ENCODE measurements at regions not wholly inside any gene's neighbourhood (a gene's known extent, or its start where the extent isn't known, plus 50 kb on each side); places are given as distances from the start of the nearest gene placed in this dataset.

DNA sequence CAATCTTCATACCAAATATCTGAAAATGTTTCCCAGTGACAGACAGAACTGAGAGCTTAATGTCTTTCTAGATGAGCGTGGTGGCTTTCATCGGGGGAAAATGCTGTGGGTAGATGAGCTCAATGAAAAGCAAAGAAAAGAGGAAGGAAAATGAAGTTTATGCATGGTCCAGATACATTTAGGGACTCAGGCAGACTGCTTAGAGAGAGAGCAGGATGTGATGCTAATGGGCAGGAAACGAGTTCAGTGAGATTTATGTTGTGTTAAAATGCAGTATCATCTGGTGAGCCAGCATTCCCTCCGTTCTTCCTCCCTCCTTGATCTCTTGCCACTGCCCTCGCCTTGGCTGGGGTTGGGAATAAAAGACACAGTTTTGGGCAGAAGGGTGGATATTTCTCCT lies 229.2 kb downstream of the GBA3 start:
- FAIRE-seq = no peak

DNA sequence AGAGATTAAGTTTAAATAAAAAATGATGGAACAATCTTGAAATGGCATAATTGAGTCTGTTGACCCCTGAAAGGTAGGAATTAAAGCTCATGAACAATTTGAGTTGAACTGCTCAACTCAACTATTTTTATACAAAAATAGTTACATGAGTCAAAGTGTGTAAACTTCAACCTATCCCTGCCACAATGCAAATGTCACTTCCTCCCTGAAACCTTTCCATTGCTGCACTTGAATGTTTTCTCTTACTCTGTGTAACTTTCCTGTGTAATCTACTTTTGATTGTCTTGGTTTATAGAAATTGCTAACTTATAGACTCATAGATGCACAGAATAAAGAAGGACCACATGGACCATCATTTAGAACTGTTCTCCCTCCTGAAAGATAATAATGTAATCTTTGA lies 218.5 kb downstream of the GBA3 start:
- no peak for FAIRE-seq

DNA sequence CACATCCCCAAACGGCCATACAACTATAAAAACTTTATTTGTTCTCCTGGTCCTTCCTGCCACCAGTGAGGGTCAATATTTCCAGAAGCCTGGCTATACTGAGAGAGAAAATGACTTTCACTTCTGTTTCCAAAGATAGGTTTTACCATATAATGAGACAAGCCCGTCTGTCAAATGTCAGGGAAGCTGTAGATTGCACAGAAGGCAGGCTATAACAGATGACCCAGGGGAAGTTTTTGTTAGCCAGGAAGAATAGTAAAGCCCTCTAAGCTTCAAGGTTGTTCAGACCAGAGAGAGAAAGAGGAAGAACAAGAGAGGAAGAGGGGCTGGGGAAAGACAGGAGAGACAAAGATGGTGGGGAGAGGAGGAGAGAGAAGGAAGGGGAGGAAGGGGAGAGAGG lies 217.5 kb downstream of the GBA3 start:
- FAIRE-seq = no peak

DNA sequence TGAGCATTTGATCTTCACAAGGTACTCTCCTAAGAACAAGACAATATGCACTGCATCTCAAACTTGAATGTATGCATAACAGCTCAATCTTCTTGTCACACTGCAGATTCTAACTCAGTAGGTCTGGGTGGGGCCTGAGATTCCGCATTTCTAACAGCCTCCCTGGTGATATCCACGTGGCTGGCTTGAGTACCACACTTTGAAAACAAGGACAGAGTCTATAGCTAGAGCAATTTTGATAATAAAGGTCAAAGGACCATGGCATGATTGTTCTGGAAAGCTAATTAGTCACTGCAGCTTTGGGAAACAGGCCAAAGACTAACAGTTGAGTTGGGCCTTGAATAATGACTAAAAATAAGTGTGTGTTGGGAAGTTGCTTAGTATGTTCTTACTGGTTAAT lies 213.3 kb downstream of the GBA3 start:
- FAIRE-seq = no peak

DNA sequence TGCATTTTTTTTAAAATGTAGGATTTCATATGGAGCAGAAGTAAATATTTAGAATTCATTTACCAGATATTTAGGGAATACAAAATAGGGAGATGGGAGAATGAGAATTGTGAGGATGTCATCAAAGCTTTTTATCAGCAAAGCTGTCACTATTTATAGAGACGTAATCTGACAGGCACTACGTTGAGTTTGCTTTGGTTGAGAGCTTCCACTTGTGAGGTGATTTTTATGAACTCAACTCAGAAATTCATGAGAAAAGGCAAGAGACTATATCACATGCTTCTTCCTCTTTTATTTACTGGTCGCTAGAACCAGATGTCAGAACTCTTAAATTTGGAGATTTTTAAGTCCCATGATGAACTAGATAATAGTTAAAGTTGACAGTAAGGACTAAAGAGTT lies 211.2 kb downstream of the GBA3 start:
- no peak for FAIRE-seq

DNA sequence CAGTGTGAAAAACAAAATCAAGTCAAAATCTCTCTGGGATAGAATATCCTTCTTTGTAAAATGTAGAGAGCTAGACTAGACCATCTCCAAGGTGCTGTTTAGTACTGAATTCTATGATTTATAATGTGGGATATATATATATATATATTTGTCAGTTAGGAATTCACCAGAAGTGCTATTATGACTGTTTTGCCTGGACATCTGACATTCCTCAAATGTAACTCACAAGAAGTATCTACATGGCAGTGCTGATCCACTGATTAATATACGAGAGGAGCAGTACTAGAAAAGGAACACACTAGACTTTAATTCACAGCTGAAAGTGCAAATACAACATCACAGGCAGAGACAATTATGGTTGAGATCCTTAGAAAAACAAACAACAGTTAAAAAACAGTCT lies 208.9 kb downstream of the GBA3 start:
- FAIRE-seq = no peak

DNA sequence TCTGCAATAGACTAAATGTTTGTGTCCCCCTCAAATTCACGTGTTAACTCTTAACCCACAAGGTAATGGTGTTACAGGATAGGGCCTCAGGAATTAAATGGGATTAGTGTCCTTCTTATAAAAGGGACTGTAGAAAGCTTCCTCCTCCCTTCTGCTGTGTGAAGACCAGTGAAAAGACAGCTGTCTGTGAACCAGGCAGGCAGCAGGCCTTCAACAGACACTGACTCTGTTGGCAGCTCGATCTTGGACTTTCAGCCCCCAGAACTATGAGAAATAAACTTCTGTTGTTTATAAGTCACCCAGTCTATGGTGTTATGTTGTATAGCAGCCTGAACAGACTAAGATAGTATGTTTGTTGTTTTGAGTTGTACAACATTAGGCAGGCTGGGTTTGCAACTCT lies 208.1 kb downstream of the GBA3 start:
- FAIRE-seq = no peak

DNA sequence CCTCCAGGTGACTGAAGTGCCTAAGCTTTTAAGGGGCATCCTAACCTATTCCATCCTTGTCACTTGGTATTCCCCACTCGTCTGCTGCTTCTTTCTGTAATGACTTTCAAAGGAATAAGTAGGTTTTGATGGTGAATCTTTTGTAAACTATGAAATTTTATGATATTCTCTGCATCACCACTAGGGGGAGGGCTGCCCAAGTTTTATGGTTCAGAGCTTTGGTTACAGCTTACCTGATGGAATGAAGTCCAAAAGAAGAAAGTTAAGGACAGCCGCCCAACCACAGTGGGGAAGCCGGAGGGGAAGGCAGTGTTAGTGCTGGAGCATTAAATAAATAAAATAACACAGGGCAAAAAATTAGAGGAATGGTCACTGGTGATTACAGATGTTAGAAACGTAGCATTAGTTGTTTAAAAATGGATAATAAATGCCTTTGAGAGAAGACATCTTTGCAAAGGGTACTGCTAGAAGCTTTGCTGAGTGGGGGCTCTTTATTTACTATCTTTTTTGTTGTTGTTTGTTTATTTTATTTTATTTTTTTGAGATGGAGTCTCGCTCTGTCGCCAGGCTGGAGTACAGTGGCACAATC lies 204.9 kb downstream of the GBA3 start:
- FAIRE-seq = no peak

DNA sequence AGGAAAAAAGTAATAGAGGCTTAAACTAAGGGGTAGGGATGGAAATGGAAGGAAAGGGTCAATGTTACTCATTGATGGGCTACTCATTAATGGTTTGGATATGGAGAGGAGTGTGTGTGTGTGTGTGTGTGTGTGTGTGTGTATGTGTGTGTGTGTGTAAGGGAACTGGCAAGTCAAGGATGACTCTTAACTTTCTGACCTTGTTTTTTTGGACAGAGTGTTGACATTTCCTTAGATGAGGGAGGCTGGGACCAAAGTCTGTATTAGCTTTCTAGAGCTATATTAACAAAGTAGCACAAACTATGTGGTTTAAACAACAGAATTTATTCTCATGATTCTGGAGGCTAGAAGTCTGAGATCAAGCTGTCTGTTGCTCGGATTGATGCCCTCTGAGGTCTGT lies 202.7 kb downstream of the GBA3 start:
- no peak for FAIRE-seq

DNA sequence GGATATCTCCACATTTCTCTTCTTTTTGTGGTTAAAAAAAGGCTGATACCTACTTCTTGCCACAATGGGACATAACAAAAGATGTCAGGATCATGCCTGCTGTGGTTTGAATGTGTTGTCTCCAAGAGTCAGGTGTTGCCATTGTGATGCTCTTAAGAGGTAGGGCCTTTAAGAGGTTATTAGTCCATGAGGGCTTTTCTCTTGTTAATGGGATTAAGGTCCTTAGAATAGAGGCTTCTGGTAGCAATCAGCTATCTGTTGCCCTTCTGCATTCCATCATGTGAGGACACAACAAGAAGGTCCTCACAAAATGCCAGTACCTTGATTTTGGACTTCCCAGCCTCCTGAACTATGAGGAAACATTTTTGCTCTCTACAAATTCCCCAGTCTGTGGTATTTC lies 191.4 kb downstream of the GBA3 start:
- FAIRE-seq = no peak

DNA sequence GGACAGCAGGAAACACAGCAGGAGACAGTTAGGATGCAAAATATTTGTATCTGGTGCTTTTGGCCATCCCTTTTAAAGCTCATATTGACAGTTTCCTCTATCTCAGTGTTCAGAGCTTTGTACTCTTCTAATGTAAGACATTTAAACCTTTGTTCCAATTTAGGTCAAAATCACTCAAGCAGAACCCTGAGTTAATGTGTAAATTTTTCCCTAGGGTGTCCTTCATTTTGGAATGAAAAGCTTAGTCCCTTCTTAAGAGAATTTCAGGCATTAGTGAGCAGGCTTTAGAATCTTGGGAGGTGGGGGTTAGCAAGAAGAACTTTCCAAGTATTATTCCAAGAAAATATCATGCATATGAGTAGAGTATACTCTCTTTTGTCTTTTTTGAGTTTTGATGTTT lies 188.7 kb downstream of the GBA3 start:
- FAIRE-seq = no peak

DNA sequence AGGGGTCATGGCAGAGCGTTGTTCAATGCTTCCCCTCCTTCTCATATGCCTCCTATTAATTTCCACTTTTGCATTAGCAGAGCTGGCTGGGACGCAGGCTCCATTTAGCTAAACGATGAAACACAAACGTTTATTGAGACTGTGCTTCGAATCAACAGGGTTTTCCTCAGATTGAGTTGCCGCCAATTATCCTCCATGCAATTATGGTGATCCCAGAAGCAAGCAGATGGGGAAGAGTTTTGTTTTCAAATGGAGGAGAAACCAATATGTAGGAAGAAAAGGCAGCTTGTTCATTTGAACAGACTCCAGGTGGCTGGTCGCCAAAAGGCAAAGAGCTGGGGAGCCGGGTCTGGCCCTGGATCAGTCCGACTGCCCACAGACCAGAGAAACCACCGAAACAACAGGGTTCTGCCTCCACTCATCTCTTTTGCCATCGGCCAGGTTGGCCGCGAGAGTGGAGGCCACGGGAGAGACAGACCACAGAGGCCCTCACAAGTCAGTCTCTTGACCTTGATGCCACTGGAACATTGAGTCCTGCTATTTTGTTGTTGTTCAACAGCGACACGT lies 184.8 kb downstream of the GBA3 start:
- no peak for FAIRE-seq

DNA sequence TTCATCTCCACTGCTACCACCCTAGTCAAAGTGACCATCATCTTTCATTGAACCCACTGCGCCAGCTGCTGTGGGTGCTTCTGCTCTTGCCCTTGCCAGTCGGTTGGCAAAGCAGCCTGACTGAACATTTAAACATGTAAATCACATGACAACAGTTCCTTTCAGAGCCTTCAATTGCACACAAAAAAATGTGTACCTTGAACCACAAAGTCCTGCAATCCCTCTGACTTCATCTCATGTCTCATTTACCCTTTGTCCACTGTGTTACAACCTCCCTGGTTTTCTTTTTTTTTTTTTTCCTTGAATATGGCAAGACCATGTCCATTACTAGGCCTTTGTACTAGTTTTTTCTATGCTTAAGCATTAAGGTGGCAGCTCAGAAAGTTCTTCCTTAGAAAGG lies 183.5 kb downstream of the GBA3 start:
- FAIRE-seq = no peak

DNA sequence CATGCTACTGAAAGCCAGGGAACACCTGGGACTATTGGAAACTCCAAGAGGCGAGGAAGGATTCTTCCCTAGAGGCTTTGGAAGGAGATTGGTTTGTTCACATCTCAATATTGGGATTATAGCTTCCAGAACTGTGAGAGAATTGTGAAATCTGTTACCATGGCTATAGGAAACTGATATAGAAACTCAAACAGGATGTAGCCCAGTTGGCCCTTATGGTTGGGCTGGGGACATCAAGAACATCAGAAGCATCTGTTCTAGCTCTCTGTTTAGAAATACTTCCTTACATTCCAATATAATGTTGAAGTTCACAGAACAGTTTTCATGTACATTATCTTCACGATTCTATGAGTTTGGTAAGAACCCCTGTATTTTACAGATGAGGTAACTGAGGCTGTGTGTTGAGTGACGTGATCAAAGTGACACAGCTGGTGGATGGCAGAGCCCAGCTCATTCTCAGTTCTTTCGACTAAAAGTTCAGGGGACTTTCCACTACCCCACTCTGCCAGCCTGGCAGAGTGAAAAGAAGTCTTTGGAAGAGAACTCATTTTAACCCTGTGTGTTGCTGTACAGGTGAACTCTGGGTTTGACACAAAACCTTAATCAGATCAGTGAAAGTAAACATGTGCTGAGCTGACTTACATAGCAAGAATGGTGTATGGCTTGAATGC lies 183.0 kb downstream of the GBA3 start:
- FAIRE-seq = no peak

DNA sequence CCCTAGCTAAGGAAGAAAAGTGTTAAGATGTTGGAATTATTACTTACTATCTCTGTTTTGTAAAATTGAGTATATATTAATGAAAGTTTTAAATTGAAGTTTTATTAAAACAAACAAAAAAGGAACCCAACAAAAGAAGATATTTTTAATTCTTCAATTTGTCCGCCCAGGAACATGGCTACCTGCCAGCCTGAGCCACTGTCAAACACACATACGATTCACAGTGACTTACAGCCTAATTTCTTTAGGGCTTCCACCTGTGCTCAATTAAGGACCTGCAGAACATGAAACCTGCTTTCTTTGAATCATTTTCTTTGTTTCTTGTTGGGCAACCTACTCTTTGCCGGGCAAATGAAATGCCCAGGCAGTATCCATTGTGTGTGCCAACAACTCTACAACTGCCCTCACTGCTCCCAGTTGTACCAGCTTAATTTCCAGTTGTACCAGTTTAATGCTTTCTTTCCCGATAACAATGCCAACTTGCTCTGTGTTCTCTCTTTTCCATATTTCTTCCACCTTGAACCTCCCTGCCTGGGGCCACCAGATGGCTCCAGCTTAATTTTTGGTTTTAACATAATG lies 181.7 kb downstream of the GBA3 start:
- FAIRE-seq = no peak

DNA sequence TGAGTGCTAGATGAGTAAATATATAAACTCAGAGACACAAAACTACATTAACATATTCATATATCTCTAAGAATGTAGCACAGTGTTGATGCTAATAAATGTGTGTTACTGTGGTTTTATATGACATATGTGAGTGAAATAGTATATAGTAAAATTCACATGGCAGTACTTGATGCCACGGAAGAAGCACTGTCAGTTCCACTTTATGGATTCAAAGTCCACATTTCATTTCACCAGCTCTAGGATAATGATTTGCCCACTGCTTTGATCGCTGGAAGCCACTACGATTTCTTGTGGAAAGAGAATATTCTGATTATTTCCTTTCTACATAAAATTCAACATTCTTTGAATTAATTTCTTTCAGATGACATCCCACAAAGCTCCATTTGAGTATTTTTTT lies 181.2 kb downstream of the GBA3 start:
- FAIRE-seq = no peak

DNA sequence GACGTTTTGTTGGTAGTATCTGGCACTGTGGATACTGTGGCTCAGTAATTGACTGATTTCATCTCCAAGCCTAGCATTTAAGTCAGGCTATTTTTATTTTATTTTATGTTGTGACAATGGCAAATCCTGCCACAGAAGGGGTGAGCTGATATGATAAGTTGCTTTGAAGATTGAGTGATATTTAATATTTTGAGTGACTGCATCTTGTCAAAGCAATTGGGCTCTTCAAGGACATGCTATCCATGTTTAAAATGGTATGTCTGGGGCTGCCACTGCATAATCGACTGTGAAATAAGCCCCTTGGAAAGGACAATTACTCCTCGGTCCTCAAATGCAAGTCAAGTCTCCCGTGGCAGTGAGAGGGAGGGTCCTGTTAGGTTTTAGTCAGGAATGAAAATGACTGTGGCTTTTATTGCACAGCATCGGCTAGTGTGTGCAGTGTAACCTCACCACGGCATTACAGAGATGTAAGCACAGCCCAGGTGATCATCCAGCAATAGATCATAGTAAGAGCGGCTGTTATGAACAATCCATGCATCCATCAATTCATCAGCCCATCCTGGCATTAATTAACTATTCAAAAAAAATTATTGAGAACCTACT lies 178.2 kb downstream of the GBA3 start:
- FAIRE-seq = no peak

DNA sequence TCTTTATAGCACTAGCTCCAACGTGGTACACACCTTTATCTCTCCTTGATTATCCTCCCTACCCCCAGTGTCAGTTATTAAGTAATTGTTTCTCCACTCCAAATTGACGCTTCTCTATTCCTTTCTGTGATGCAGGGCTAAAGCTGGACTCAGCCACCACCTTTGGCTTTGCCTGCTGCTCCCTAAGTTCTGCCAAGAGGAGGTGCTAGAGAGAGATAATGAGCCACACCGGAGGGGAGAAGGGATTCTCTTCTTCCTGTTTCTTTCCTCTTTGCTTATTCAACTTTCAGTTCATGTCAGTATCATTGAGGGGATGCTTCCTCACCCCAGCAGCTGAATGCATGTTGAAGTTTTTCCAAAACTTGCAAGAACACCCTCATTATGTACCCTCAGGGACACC lies 176.5 kb downstream of the GBA3 start:
- no peak for FAIRE-seq
